OCI-LY1 (cell line): ENCODE measurements at regions not wholly inside any gene's neighbourhood (a gene's known extent, or its start where the extent isn't known, plus 50 kb on each side); places are given as distances from the start of the nearest gene placed in this dataset.
"Not testable (repeated sequence)": the region's sequence is repeated elsewhere in the genome, so short reads cannot be mapped to it uniquely, and the experiment has no call there.

Experiments
- H2AFZ ChIP-seq: fragments of 200-600 bp; sonication (generic), shearing (Covaris generic); 2 replicates; pipeline ENCODE4 v1.6.0; 2014; ENCODE audit warnings: antibody characterized with exemption, mild to moderate bottlenecking, low read length
- H3F3A ChIP-seq: fragments of 200-600 bp; sonication (generic), shearing (Covaris generic); 2 replicates; pipeline ENCODE4 v1.6.0; 2014; ENCODE audit warnings: mild to moderate bottlenecking, antibody characterized with exemption, low read length, moderate library complexity; ENCODE audit not compliant: insufficient read depth
- H3K27ac ChIP-seq: fragments of 200-600 bp; sonication (generic); 2 replicates; pipeline ENCODE4 v1.5.1; 2014; ENCODE audit warnings: low read length, mixed run types, mild to moderate bottlenecking, low read depth; ENCODE audit not compliant: poor library complexity, severe bottlenecking
- H3K27me3 ChIP-seq: fragments of 200-600 bp; sonication (generic); 2 replicates; pipeline ENCODE4 v1.6.0; 2014; ENCODE audit warnings: antibody characterized with exemption, mild to moderate bottlenecking, low read length, moderate library complexity; ENCODE audit not compliant: insufficient read depth
- H3K36me3 ChIP-seq: fragments of 200-600 bp; sonication (generic); 2 replicates; pipeline ENCODE4 v1.6.1; 2014; ENCODE audit warnings: mild to moderate bottlenecking, antibody characterized with exemption, low read length, moderate library complexity, mixed read lengths; ENCODE audit not compliant: insufficient read depth
- H3K4me1 ChIP-seq: fragments of 200-600 bp; sonication (generic); 2 replicates; pipeline ENCODE4 v1.5.1; 2014; ENCODE audit warnings: mild to moderate bottlenecking, low read length, moderate library complexity; ENCODE audit not compliant: insufficient read depth, severe bottlenecking
- H3K4me2 ChIP-seq: fragments of 200-600 bp; sonication (generic), shearing (Covaris generic); 2 replicates; pipeline ENCODE4 v1.6.1; 2014; ENCODE audit warnings: low read length
- H3K4me3 ChIP-seq: fragments of 200-600 bp; sonication (generic); 2 replicates; pipeline ENCODE4 v1.5.1; 2014; ENCODE audit warnings: low read length, low read depth, mild to moderate bottlenecking, mixed read lengths; ENCODE audit not compliant: poor library complexity, severe bottlenecking
- H3K79me2 ChIP-seq: fragments of 200-600 bp; shearing (Covaris generic); 2 replicates; pipeline ENCODE4 v1.6.1; 2016; ENCODE audit warnings: mixed run types, low read length, mixed read lengths; ENCODE audit not compliant: insufficient read depth
- H3K9ac ChIP-seq: fragments of 200-600 bp; sonication (generic), shearing (Covaris generic); 2 replicates; pipeline ENCODE4 v1.6.1; 2014; ENCODE audit warnings: mild to moderate bottlenecking, low read length, mixed read lengths
- H3K9me2 ChIP-seq: fragments of 200-600 bp; sonication (generic), shearing (Covaris generic); 2 replicates; pipeline ENCODE4 v1.6.1; 2014; ENCODE audit warnings: low read depth, mild to moderate bottlenecking, low read length, mixed read lengths
- H3K9me3 ChIP-seq: fragments of 200-600 bp; shearing (Covaris generic); 2 replicates; pipeline ENCODE4 v1.6.1; 2014; ENCODE audit warnings: low read length, mixed read lengths
- H4K20me1 ChIP-seq: fragments of 200-600 bp; sonication (generic), shearing (Covaris generic); 2 replicates; pipeline ENCODE4 v1.6.0; 2016; ENCODE audit warnings: mild to moderate bottlenecking, low read length; ENCODE audit not compliant: insufficient read depth
- EZH2 ChIP-seq: fragments of 200-600 bp; sonication (generic), shearing (Covaris generic); IDR thresholded peaks from 2 replicates; pipeline ENCODE4 v1.8.0; 2017; ENCODE audit warnings: borderline replicate concordance, mixed run types, mild to moderate bottlenecking, antibody characterized with exemption, low read length, moderate library complexity, mixed read lengths
- TF ChIP-seq, protein P1 (sequence below): fragments of 200-600 bp; sonication (generic), shearing (Covaris generic); IDR thresholded peaks from 2 replicates; pipeline ENCODE4 v1.5.1; 2017; ENCODE audit warnings: mild to moderate bottlenecking, antibody characterized with exemption, low read length, moderate library complexity, mixed read lengths

GRCh38 chrX:66872771-66873170 is 233.9 kb upstream of the EDA2R start:
- no peaks in the 10 kb centered on the region for H3K27me3 ChIP-seq
- no peaks in the 10 kb centered on the region for H3K9me2 ChIP-seq
- no peak overlapping the region for H3K4me2 ChIP-seq
- no peaks in the 10 kb centered on the region for H3F3A ChIP-seq
- TF ChIP-seq EZH2: no peak
- no peaks in the 10 kb centered on the region for H3K9me3 ChIP-seq
- H4K20me1 ChIP-seq: no peaks in the 10 kb centered on the region
- H3K4me3 ChIP-seq: no peak overlapping the region
- no peak overlapping the region for H3K9ac ChIP-seq
- H3K79me2 ChIP-seq: no peaks in the 10 kb centered on the region
- H2AFZ ChIP-seq: no peak overlapping the region
- H3K4me1 ChIP-seq: no peaks in the 10 kb centered on the region
- H3K27ac ChIP-seq: no peak overlapping the region
- H3K36me3 ChIP-seq: no peaks in the 10 kb centered on the region

GRCh38 chrX:66863721-66864120 is 224.8 kb upstream of the EDA2R start:
- no peaks in the 10 kb centered on the region for H4K20me1 ChIP-seq
- H3K9me3 ChIP-seq: no peaks in the 10 kb centered on the region
- no peak for TF ChIP-seq EZH2
- TF ChIP-seq, protein P1, sequence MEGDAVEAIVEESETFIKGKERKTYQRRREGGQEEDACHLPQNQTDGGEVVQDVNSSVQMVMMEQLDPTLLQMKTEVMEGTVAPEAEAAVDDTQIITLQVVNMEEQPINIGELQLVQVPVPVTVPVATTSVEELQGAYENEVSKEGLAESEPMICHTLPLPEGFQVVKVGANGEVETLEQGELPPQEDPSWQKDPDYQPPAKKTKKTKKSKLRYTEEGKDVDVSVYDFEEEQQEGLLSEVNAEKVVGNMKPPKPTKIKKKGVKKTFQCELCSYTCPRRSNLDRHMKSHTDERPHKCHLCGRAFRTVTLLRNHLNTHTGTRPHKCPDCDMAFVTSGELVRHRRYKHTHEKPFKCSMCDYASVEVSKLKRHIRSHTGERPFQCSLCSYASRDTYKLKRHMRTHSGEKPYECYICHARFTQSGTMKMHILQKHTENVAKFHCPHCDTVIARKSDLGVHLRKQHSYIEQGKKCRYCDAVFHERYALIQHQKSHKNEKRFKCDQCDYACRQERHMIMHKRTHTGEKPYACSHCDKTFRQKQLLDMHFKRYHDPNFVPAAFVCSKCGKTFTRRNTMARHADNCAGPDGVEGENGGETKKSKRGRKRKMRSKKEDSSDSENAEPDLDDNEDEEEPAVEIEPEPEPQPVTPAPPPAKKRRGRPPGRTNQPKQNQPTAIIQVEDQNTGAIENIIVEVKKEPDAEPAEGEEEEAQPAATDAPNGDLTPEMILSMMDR: no peak
- no peaks in the 10 kb centered on the region for H3K79me2 ChIP-seq
- H3K36me3 ChIP-seq: no peaks in the 10 kb centered on the region
- no peaks in the 10 kb centered on the region for H3F3A ChIP-seq
- no peak overlapping the region for H3K4me2 ChIP-seq
- H2AFZ ChIP-seq: no peak overlapping the region
- no peaks in the 10 kb centered on the region for H3K27me3 ChIP-seq
- H3K27ac ChIP-seq: no peak overlapping the region
- no peak overlapping the region for H3K9ac ChIP-seq
- no peaks in the 10 kb centered on the region for H3K9me2 ChIP-seq
- H3K4me3 ChIP-seq: no peak overlapping the region
- no peaks in the 10 kb centered on the region for H3K4me1 ChIP-seq

DNA sequence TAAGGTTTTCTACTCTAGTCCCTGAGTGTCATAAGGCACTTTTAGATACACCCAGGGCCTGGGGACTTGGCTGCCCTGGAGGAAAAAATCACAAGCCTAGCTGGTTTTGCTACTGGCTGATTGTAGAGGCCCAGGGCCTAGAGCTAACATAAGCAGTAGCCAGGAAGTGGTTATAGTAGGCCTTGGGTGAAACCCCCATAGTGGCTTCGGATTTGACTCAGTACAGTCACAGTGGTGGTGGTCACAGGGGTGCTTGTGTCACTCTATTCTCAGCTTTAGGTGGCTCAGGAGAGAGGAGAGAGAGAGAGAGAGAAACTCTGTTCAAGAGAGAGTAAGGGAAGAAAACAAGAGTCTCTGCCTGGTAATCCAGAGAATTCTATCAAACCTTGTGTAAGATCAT is 194.5 kb upstream of the EDA2R start:
- Histone ChIP-seq H3K79me2 (no peaks in the 10 kb centered on the region), H4K20me1 (no peaks in the 10 kb centered on the region), H3K4me2 (no peak overlapping the region), H3K9me3 (no peaks in the 10 kb centered on the region), H3K4me1 (no peaks in the 10 kb centered on the region), H3F3A (no peaks in the 10 kb centered on the region), H3K9me2 (no peaks in the 10 kb centered on the region), H2AFZ (no peak overlapping the region), H3K27me3 (no peaks in the 10 kb centered on the region), H3K27ac (no peak overlapping the region), H3K9ac (no peak overlapping the region), H3K4me3 (no peak overlapping the region), H3K36me3 (no peaks in the 10 kb centered on the region)
- no peak for TF ChIP-seq EZH2
- TF ChIP-seq, protein P1: no peak

DNA sequence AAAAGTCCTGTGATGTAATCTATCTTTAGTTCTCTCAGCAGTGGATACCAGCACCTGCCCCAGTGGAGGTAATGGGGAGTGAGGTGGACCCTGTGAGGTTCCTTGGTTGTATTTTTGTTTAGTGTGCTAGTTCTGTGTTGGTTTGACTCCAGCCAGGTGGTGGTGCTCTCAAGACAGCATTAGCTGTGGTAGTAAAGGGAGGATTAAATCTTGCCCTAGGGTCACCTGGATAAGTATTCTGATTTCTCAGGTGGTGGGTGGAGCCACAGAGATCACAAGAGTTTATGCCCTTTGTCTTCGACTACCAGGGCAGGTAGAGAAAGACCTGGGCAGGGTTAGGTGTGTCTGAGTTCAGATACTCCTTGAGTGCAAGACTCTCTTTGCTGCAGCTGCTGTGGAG is 176.3 kb upstream of the EDA2R start:
- no peaks in the 10 kb centered on the region for H3K36me3 ChIP-seq
- TF ChIP-seq, protein P1: no peak
- no peak for TF ChIP-seq EZH2
- no peaks in the 10 kb centered on the region for H3K79me2 ChIP-seq
- H3K9me2 ChIP-seq: no peaks in the 10 kb centered on the region
- no peak overlapping the region for H3K4me3 ChIP-seq
- H3K4me1 ChIP-seq: no peaks in the 10 kb centered on the region
- H3K9ac ChIP-seq: no peak overlapping the region
- H3K4me2 ChIP-seq: no peak overlapping the region
- H3F3A ChIP-seq: no peaks in the 10 kb centered on the region
- H4K20me1 ChIP-seq: no peaks in the 10 kb centered on the region
- H2AFZ ChIP-seq: no peak overlapping the region
- H3K27ac ChIP-seq: no peak overlapping the region
- no peaks in the 10 kb centered on the region for H3K27me3 ChIP-seq
- H3K9me3 ChIP-seq: no peaks in the 10 kb centered on the region

GRCh38 chrX:66794514-66794913 is 155.6 kb upstream of the EDA2R start:
- not testable (repeated sequence) for H3K9me2 ChIP-seq, H3K4me2 ChIP-seq, H2AFZ ChIP-seq, H3K27me3 ChIP-seq, H3K79me2 ChIP-seq, H3K27ac ChIP-seq, H3K4me3 ChIP-seq, H3K4me1 ChIP-seq, H4K20me1 ChIP-seq, H3K9me3 ChIP-seq, H3K9ac ChIP-seq, H3K36me3 ChIP-seq, H3F3A ChIP-seq
